ENCODE measurements at regions not wholly inside any gene's neighbourhood (a gene's known extent, or its start where the extent isn't known, plus 50 kb on each side); places are given as distances from the start of the nearest gene placed in this dataset.

GRCh38 chr9:108724122-108724521 is 131.7 kb downstream of the ACTL7B start:
- no peak for DNase-seq (ENCODE audit: low spot score)
- Histone ChIP-seq H3K36me3 (ENCODE audit: control insufficient read depth in 4 of 4, insufficient read depth in 3 of 4, low read depth in 1 of 4, low read length in 3 of 4) (no peaks in the 10 kb centered on the region), H3K9me3 (ENCODE audit: control insufficient read depth in 4 of 4, low read length in 3 of 4) (no peaks in the 10 kb centered on the region), H3K9ac (ENCODE audit: low read depth in 1 of 2, low read length in 2 of 2) (no peak overlapping the region), H3K4me3 (ENCODE audit: low read depth in 1 of 3, low read length in 3 of 3) (no peak overlapping the region), H3K27me3 (ENCODE audit: control insufficient read depth in 4 of 4, insufficient read depth in 4 of 4, low read length in 3 of 4) (no peaks in the 10 kb centered on the region), H3K27ac (ENCODE audit: low read depth in 1 of 2, low read length in 2 of 2) (no peak overlapping the region), H3K4me1 (ENCODE audit: control insufficient read depth in 4 of 4, insufficient read depth in 4 of 4, low read length in 3 of 4) (no peaks in the 10 kb centered on the region)
- WGBS, result 92% methylated on average over 4 of the region's 4 CpGs
- no peak for TF ChIP-seq ATF3 (IDR thresholded peaks at IDR 0.05)
- TF ChIP-seq ZBTB33 (IDR thresholded peaks at IDR 0.05), result no peak

GRCh38 chr9:108722396-108722795 is 133.4 kb downstream of the ACTL7B start:
- no peak for DNase-seq (ENCODE audit: low spot score)
- no peak for TF ChIP-seq SP1 (IDR thresholded peaks at IDR 0.05)
- no peak for TF ChIP-seq FOXA2 (IDR thresholded peaks at IDR 0.05)
- no peak for TF ChIP-seq ATF3 (IDR thresholded peaks at IDR 0.05)
- TF ChIP-seq EGR1 (IDR thresholded peaks at IDR 0.05; ENCODE audit: low read depth in 2 of 2), result no peak
- no peak for TF ChIP-seq GABPA (IDR thresholded peaks at IDR 0.05 in 1 of 2, conservative IDR thresholded peaks at IDR 0.05 in 1 of 2)
- TF ChIP-seq FOXA1 (IDR thresholded peaks at IDR 0.05), result no peak
- TF ChIP-seq HNF4A (conservative IDR thresholded peaks at IDR 0.05), result no peak
- no peak for TF ChIP-seq HNF4G (IDR thresholded peaks at IDR 0.05)
- no peak for TF ChIP-seq REST (IDR thresholded peaks at IDR 0.05)
- no peak for TF ChIP-seq MAX (IDR thresholded peaks at IDR 0.05)
- no peak for TF ChIP-seq CTCF (IDR thresholded peaks at IDR 0.05; ENCODE audit: low read depth, low read length, missing input control)
- 87% methylated on average over 7 of the region's 7 CpGs for WGBS
- Histone ChIP-seq H3K9ac (ENCODE audit: low read depth in 1 of 2, low read length in 2 of 2) (no peak overlapping the region), H3K27ac (ENCODE audit: low read depth in 1 of 2, low read length in 2 of 2) (no peak overlapping the region), H3K27me3 (ENCODE audit: control insufficient read depth in 4 of 4, insufficient read depth in 4 of 4, low read length in 3 of 4) (no peaks in the 10 kb centered on the region), H3K36me3 (ENCODE audit: control insufficient read depth in 4 of 4, insufficient read depth in 3 of 4, low read depth in 1 of 4, low read length in 3 of 4) (no peaks in the 10 kb centered on the region), H3K4me1 (ENCODE audit: control insufficient read depth in 4 of 4, insufficient read depth in 4 of 4, low read length in 3 of 4) (no peaks in the 10 kb centered on the region), H3K4me3 (ENCODE audit: low read depth in 1 of 3, low read length in 3 of 3) (no peak overlapping the region), H3K9me3 (ENCODE audit: control insufficient read depth in 4 of 4, low read length in 3 of 4) (no peaks in the 10 kb centered on the region)
